OCI-LY3 (cell line): ENCODE measurements at regions not wholly inside any gene's neighbourhood (a gene's known extent, or its start where the extent isn't known, plus 50 kb on each side); places are given as distances from the start of the nearest gene placed in this dataset.

Experiments
- CTCF ChIP-seq: fragments of 200-600, 300-600 bp; sonication (generic); IDR thresholded peaks from 2 replicates; pipeline ENCODE4 v1.5.1; 2014; ENCODE audit warnings: antibody characterized with exemption, low read length, low read depth
- EZH2phosphoT487 ChIP-seq: fragments of 200-600 bp; shearing (Covaris generic); IDR thresholded peaks from 2 replicates; pipeline ENCODE4 v1.6.1; 2018; ENCODE audit warnings: antibody characterized with exemption, mixed run types, low read depth

- no peak for TF ChIP-seq CTCF
- no peak for TF ChIP-seq EZH2phosphoT487
Measured at GRCh38 chr9:107068581-107068980, 205.6 kb downstream of the ZNF462 start.
